ENCODE measurements at regions not wholly inside any gene's neighbourhood (a gene's known extent, or its start where the extent isn't known, plus 50 kb on each side); places are given as distances from the start of the nearest gene placed in this dataset.
"Not testable (repeated sequence)": the region's sequence is repeated elsewhere in the genome, so short reads cannot be mapped to it uniquely, and the experiment has no call there.

- no peak overlapping the region for H3K27ac ChIP-seq (ENCODE audit: low read depth, low read length)
- H3K4me3 ChIP-seq (ENCODE audit: low read length in 3 of 3): no peak overlapping the region
- H3K4me1 ChIP-seq (ENCODE audit: control insufficient read depth in 3 of 3, insufficient read depth in 3 of 3, low read length in 3 of 3): no peaks in the 10 kb centered on the region
- H3K9ac ChIP-seq (ENCODE audit: low read depth in 1 of 3, low read length in 3 of 3): no peak overlapping the region
- no peaks in the 10 kb centered on the region for H3K9me3 ChIP-seq (ENCODE audit: control insufficient read depth in 3 of 3, low read length in 3 of 3)
- no peaks in the 10 kb centered on the region for H3K27me3 ChIP-seq (ENCODE audit: control insufficient read depth in 3 of 3, insufficient read depth in 3 of 3, low read length in 3 of 3)
- H3K36me3 ChIP-seq (ENCODE audit: control insufficient read depth in 3 of 3, insufficient read depth in 3 of 3, low read length in 3 of 3): no peaks in the 10 kb centered on the region
Measured at GRCh38 chr1:72375226-72375625, 92.9 kb upstream of the NEGR1 start.

- H3K9me3 ChIP-seq (ENCODE audit: control insufficient read depth in 3 of 3, low read length in 3 of 3): no peaks in the 10 kb centered on the region
- H3K4me3 ChIP-seq (ENCODE audit: low read length in 3 of 3): no peak overlapping the region
- H3K9ac ChIP-seq (ENCODE audit: low read depth in 1 of 3, low read length in 3 of 3): no peak overlapping the region
- H3K27me3 ChIP-seq (ENCODE audit: control insufficient read depth in 3 of 3, insufficient read depth in 3 of 3, low read length in 3 of 3): no peaks in the 10 kb centered on the region
- no peaks in the 10 kb centered on the region for H3K4me1 ChIP-seq (ENCODE audit: control insufficient read depth in 3 of 3, insufficient read depth in 3 of 3, low read length in 3 of 3)
- no peaks in the 10 kb centered on the region for H3K36me3 ChIP-seq (ENCODE audit: control insufficient read depth in 3 of 3, insufficient read depth in 3 of 3, low read length in 3 of 3)
- H3K27ac ChIP-seq (ENCODE audit: low read depth, low read length): no peak overlapping the region
Measured at GRCh38 chr1:72371259-72372035, 89.1 kb upstream of the NEGR1 start.

GRCh38 chr1:72370836-72371235, 88.5 kb upstream of the NEGR1 start:
- H3K4me1 ChIP-seq (ENCODE audit: control insufficient read depth in 3 of 3, insufficient read depth in 3 of 3, low read length in 3 of 3); H3K9me3 ChIP-seq (ENCODE audit: control insufficient read depth in 3 of 3, low read length in 3 of 3); H3K9ac ChIP-seq (ENCODE audit: low read depth in 1 of 3, low read length in 3 of 3); H3K27ac ChIP-seq (ENCODE audit: low read depth, low read length); H3K27me3 ChIP-seq (ENCODE audit: control insufficient read depth in 3 of 3, insufficient read depth in 3 of 3, low read length in 3 of 3); H3K4me3 ChIP-seq (ENCODE audit: low read length in 3 of 3); H3K36me3 ChIP-seq (ENCODE audit: control insufficient read depth in 3 of 3, insufficient read depth in 3 of 3, low read length in 3 of 3): not testable (repeated sequence)

- H3K27me3 ChIP-seq (ENCODE audit: control insufficient read depth in 3 of 3, insufficient read depth in 3 of 3, low read length in 3 of 3): no peaks in the 10 kb centered on the region
- H3K27ac ChIP-seq (ENCODE audit: low read depth, low read length): no peak overlapping the region
- H3K4me3 ChIP-seq (ENCODE audit: low read length in 3 of 3): no peak overlapping the region
- H3K9me3 ChIP-seq (ENCODE audit: control insufficient read depth in 3 of 3, low read length in 3 of 3): no peaks in the 10 kb centered on the region
- no peak overlapping the region for H3K9ac ChIP-seq (ENCODE audit: low read depth in 1 of 3, low read length in 3 of 3)
- H3K36me3 ChIP-seq (ENCODE audit: control insufficient read depth in 3 of 3, insufficient read depth in 3 of 3, low read length in 3 of 3): no peaks in the 10 kb centered on the region
- no peaks in the 10 kb centered on the region for H3K4me1 ChIP-seq (ENCODE audit: control insufficient read depth in 3 of 3, insufficient read depth in 3 of 3, low read length in 3 of 3)
Measured at GRCh38 chr1:72369069-72369757, 86.9 kb upstream of the NEGR1 start.

- Histone ChIP-seq H3K4me3 (ENCODE audit: low read length in 3 of 3) (no peak overlapping the region), H3K27me3 (ENCODE audit: control insufficient read depth in 3 of 3, insufficient read depth in 3 of 3, low read length in 3 of 3) (no peaks in the 10 kb centered on the region), H3K4me1 (ENCODE audit: control insufficient read depth in 3 of 3, insufficient read depth in 3 of 3, low read length in 3 of 3) (no peaks in the 10 kb centered on the region), H3K9me3 (ENCODE audit: control insufficient read depth in 3 of 3, low read length in 3 of 3) (no peaks in the 10 kb centered on the region), H3K36me3 (ENCODE audit: control insufficient read depth in 3 of 3, insufficient read depth in 3 of 3, low read length in 3 of 3) (no peaks in the 10 kb centered on the region), H3K27ac (ENCODE audit: low read depth, low read length) (no peak overlapping the region), H3K9ac (ENCODE audit: low read depth in 1 of 3, low read length in 3 of 3) (no peak overlapping the region)
Measured at GRCh38 chr1:72366466-72366865, 84.1 kb upstream of the NEGR1 start.

GRCh38 chr1:72365693-72366092, 83.4 kb upstream of the NEGR1 start:
- Histone ChIP-seq H3K36me3 (ENCODE audit: control insufficient read depth in 3 of 3, insufficient read depth in 3 of 3, low read length in 3 of 3) (no peaks in the 10 kb centered on the region), H3K4me1 (ENCODE audit: control insufficient read depth in 3 of 3, insufficient read depth in 3 of 3, low read length in 3 of 3) (no peaks in the 10 kb centered on the region), H3K9me3 (ENCODE audit: control insufficient read depth in 3 of 3, low read length in 3 of 3) (no peaks in the 10 kb centered on the region), H3K9ac (ENCODE audit: low read depth in 1 of 3, low read length in 3 of 3) (no peak overlapping the region), H3K27me3 (ENCODE audit: control insufficient read depth in 3 of 3, insufficient read depth in 3 of 3, low read length in 3 of 3) (no peaks in the 10 kb centered on the region), H3K4me3 (ENCODE audit: low read length in 3 of 3) (no peak overlapping the region), H3K27ac (ENCODE audit: low read depth, low read length) (no peak overlapping the region)

- Histone ChIP-seq H3K27me3 (ENCODE audit: control insufficient read depth in 3 of 3, insufficient read depth in 3 of 3, low read length in 3 of 3) (no peaks in the 10 kb centered on the region), H3K9me3 (ENCODE audit: control insufficient read depth in 3 of 3, low read length in 3 of 3) (no peaks in the 10 kb centered on the region), H3K4me1 (ENCODE audit: control insufficient read depth in 3 of 3, insufficient read depth in 3 of 3, low read length in 3 of 3) (no peaks in the 10 kb centered on the region), H3K27ac (ENCODE audit: low read depth, low read length) (no peak overlapping the region), H3K36me3 (ENCODE audit: control insufficient read depth in 3 of 3, insufficient read depth in 3 of 3, low read length in 3 of 3) (no peaks in the 10 kb centered on the region), H3K9ac (ENCODE audit: low read depth in 1 of 3, low read length in 3 of 3) (no peak overlapping the region), H3K4me3 (ENCODE audit: low read length in 3 of 3) (no peak overlapping the region)
Measured at GRCh38 chr1:72362538-72362937, 80.2 kb upstream of the NEGR1 start.

- no peaks in the 10 kb centered on the region for H3K4me1 ChIP-seq (ENCODE audit: control insufficient read depth in 3 of 3, insufficient read depth in 3 of 3, low read length in 3 of 3)
- no peaks in the 10 kb centered on the region for H3K27me3 ChIP-seq (ENCODE audit: control insufficient read depth in 3 of 3, insufficient read depth in 3 of 3, low read length in 3 of 3)
- no peaks in the 10 kb centered on the region for H3K36me3 ChIP-seq (ENCODE audit: control insufficient read depth in 3 of 3, insufficient read depth in 3 of 3, low read length in 3 of 3)
- no peaks in the 10 kb centered on the region for H3K9me3 ChIP-seq (ENCODE audit: control insufficient read depth in 3 of 3, low read length in 3 of 3)
- no peak overlapping the region for H3K4me3 ChIP-seq (ENCODE audit: low read length in 3 of 3)
- H3K27ac ChIP-seq (ENCODE audit: low read depth, low read length): no peak overlapping the region
- no peak overlapping the region for H3K9ac ChIP-seq (ENCODE audit: low read depth in 1 of 3, low read length in 3 of 3)
Measured at GRCh38 chr1:72357411-72357810, 75.1 kb upstream of the NEGR1 start.

GRCh38 chr1:72355899-72356298, 73.6 kb upstream of the NEGR1 start:
- no peak overlapping the region for H3K4me3 ChIP-seq (ENCODE audit: low read length in 3 of 3)
- H3K36me3 ChIP-seq (ENCODE audit: control insufficient read depth in 3 of 3, insufficient read depth in 3 of 3, low read length in 3 of 3): no peaks in the 10 kb centered on the region
- H3K9ac ChIP-seq (ENCODE audit: low read depth in 1 of 3, low read length in 3 of 3): no peak overlapping the region
- H3K27me3 ChIP-seq (ENCODE audit: control insufficient read depth in 3 of 3, insufficient read depth in 3 of 3, low read length in 3 of 3): no peaks in the 10 kb centered on the region
- H3K27ac ChIP-seq (ENCODE audit: low read depth, low read length): no peak overlapping the region
- H3K9me3 ChIP-seq (ENCODE audit: control insufficient read depth in 3 of 3, low read length in 3 of 3): no peaks in the 10 kb centered on the region
- H3K4me1 ChIP-seq (ENCODE audit: control insufficient read depth in 3 of 3, insufficient read depth in 3 of 3, low read length in 3 of 3): no peaks in the 10 kb centered on the region

GRCh38 chr1:72341661-72342060, 59.3 kb upstream of the NEGR1 start:
- Histone ChIP-seq H3K9ac (ENCODE audit: low read depth in 1 of 3, low read length in 3 of 3) (no peak overlapping the region), H3K27me3 (ENCODE audit: control insufficient read depth in 3 of 3, insufficient read depth in 3 of 3, low read length in 3 of 3) (no peaks in the 10 kb centered on the region), H3K27ac (ENCODE audit: low read depth, low read length) (no peak overlapping the region), H3K4me3 (ENCODE audit: low read length in 3 of 3) (no peak overlapping the region), H3K9me3 (ENCODE audit: control insufficient read depth in 3 of 3, low read length in 3 of 3) (no peaks in the 10 kb centered on the region), H3K36me3 (ENCODE audit: control insufficient read depth in 3 of 3, insufficient read depth in 3 of 3, low read length in 3 of 3) (no peaks in the 10 kb centered on the region), H3K4me1 (ENCODE audit: control insufficient read depth in 3 of 3, insufficient read depth in 3 of 3, low read length in 3 of 3) (no peaks in the 10 kb centered on the region)

Measured in skeletal muscle tissue (tissue), 3 donors.